Hypothalamus (tissue), 51 donors: ENCODE measurements at regions not wholly inside any gene's neighbourhood (a gene's known extent, or its start where the extent isn't known, plus 50 kb on each side); places are given as distances from the start of the nearest gene placed in this dataset.
A peak's percentile ranks its signal among the peaks of the same experiment; 100 is the strongest.
"Not testable (repeated sequence)": the region's sequence is repeated elsewhere in the genome, so short reads cannot be mapped to it uniquely, and the experiment has no call there.

Experiments used
- DNase-seq, 51 donors: peaks; one replicate each; lab custom pipeline; 2025; lab: John Stamatoyannopoulos, UW

DNA sequence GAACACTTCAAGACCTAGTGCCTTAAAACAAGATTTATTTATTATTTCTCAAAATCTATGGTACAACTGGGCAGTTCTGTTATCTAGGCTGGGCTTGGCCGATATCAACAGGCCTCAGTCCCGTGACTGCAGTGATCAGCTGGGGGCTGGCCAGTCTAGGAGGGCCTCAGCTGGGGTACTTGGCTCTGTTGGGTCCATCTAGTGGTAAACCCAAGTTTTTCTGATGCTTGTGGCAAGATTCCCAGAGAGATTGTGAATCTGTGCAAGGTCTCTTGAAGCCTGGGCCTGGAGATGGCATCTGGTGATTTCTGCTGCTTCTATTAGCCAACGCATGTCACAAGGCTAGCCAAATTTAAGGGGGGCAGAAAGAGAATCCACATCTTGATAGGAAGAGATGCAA, 482.4 kb upstream of the SGO1 start:
- peak in 4 of 51 donors; percentile 0 to 4 (median 1) for DNase-seq

DNA sequence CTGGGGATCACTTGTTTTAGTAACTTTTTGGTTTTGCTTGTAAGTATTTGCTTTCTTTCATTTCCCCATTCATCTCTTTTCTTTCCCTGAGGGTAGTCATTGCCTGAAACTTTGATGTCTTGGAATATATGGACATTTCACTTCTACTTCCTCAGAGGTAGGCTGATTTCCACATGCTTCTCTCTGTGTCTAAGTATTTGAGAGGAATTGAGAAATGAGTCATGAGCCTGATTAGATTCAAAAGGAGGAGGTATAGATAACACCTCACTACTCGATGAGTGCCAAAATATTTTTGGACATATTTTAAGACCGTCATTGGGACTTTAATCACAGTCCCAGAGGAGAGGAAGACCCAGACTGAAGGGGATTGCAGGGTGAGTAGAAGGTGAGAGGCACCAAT, 480.1 kb upstream of the SGO1 start:
- DNase-seq: no peak

DNA sequence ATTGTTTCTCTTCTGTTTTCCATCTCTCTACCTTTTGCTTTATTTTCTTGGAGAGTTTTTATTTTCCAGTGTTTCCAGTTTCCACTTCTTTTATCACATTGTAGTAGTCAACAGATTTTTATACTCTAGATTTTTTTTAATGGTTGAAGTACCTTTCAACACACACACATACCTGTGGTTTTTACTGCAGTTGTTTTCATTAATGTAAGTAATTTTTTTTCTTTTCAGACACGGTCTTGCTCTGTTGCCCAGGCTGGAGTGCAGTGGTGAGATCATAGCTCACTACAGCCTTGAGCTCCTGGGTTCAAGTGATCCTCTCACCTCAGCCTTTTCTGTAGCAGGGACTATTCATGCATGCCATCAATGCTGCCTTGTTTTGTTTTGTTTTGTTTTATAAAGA, 472.5 kb upstream of the SGO1 start:
- no peak for DNase-seq

DNA sequence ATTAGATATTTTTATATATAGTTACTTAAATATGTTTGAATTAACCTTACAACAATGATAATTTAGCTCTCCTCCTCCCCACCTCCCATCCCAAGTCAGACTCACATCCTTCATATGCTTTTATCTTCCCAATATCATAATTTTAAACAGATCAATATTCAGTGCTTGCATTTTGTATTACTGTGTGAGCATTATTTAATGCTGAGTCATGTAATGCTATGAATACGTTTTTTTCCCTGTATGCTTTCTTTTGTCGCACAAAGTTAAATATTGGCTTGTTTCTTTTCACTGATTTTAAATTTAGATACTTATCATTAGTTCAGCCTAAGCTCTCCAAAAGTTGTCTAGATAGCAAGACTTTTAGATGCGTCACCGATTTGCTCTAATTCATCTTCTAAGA, 471.6 kb upstream of the SGO1 start:
- no peak for DNase-seq

DNA sequence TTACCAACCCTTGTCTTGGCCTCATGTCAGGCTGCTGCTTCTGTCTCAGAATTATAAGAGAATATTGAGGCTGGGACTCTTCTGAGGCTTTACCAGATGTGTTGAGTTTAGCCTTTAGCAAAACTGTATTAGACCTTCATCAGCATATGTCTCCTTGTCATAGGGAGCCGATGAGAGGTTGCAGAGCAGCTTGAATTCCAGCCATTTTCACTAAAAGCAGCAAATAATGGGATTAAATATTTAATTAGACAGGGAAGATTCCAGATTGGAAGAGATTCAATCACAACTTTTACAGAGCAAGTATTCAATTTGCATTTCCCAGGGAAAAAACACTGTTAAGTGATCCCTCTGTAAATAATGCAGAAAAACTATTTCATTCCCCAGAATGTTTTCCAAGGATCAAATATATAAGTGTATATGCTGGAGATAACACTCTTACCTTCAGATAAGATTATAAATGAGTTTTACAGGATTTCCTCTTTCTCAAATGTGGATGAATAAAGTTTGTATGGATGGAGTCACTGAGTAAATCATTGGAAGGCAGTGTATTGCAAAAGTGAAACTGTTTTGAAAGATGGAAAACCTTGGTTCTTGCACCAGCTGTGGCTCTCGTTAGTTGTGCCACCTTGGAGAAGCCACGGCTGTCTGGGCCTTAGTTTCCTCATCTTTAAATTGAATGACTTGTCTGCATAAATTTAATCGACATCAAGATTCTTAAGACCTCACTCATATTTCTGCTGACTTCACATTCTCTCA, 466.4 kb upstream of the SGO1 start:
- no peak for DNase-seq

DNA sequence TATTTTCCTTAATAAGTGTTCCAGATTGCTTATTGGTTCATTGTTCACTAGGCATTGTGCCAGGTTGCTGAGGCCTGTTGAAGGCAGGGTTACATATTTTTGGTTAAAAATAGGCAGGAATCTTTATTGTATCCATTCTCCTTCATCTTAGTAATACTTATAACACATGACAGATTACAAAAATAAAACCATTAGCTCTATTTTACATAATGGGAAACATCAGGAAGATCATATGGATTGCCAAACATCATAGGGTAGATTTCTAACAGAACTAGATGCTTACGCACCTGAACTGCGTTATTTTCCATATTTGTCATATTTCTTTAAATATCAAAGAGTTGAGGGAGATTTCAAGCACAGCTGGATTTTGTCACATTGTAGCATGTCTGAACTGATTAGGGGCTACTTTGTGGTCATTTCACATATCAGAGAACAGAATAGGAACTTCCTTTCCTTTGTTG, 462.9 kb upstream of the SGO1 start:
- no peak for DNase-seq

DNA sequence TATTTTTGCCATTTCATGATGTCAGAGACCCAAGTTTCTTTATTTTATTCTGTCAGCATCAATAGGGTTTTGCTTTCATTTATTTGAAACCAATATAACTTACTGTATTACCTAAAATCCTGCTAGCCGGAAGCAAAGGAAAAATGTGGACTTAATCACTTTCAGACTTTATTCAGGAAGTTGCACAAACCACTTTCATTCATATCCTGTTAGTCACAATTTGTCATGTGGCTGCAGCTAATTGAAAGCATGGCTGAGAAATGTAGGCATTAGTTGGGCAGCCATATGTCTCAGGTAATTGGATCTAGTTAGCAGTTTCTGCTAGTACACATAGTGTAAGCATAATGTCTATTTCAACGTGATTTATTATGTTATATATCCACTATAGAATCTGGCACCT, 462.3 kb upstream of the SGO1 start:
- DNase-seq: no peak

DNA sequence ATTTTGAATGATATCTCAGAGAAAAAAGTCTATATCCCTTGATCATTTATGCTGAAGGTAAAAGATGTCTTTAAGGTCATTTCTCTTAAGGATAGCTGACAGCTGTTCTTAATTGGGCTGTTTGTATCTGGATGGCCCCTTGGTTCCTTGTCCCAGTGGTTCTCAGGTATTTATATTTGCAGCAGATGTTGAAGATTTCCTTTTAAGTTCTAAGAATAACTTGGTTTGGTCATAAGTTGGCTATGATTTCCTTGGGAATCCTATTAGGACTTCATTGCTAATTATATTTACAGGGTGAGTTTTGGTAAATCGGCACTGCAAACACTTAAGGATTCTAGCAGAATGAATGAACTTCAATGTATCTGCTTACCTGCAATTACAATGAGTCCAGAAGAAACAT, 460.4 kb upstream of the SGO1 start:
- no peak for DNase-seq

DNA sequence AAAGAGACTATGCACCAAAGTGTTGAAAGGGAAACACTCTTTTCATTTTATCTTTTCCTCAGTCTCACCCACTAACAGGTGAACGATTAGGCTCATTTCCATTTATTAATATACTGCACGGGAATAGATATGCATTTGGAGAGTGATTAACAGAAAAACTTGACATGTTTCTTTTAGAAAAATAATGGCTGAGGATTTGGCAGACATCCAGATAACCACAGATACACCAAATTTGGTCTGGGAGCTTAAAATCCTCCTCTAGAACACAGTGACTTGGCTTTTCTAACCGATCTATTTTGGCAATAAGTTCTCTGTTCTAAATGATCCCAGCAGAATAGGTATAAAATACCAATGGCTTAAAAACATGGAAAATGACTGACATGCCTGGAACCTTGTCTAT, 459.3 kb upstream of the SGO1 start:
- no peak for DNase-seq

DNA sequence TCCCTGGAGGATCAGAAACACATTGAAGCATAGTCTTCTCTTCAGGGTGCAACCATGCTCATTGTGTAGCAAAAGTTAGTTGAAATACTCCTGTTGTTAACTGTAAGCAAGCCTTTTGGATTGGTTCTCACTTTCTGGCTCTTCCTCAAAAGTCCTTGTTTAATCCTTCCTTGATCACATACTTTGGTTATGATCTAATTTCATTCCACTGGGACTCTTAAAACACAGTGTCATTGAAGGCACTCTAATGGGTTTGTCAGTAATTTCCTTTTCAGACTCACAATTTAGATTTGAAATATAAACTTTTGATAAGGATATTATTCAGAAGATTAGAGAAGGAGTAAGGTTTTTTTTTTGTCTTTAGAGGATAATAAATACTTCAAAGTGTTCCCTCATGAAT, 451.7 kb upstream of the SGO1 start:
- DNase-seq: no peak

DNA sequence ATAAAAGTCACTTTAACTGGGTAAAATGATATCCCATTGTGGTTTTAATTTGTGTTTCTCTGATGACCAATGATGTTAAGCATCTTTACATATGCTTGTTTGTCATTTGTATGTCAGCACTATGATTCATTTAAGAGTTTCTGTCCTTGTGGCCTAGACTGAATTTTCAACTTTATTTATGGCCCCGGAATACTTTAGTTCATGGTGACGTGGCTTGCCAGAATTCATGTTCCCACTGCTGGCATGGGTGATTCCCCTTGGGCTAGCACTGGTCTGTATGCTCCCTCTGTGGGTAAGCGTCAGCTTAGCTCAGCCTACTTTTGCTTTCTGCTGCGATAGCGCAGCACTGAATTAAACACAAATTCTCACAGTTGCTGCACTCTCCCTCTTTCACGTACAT, 436.3 kb upstream of the SGO1 start:
- DNase-seq: no peak

DNA sequence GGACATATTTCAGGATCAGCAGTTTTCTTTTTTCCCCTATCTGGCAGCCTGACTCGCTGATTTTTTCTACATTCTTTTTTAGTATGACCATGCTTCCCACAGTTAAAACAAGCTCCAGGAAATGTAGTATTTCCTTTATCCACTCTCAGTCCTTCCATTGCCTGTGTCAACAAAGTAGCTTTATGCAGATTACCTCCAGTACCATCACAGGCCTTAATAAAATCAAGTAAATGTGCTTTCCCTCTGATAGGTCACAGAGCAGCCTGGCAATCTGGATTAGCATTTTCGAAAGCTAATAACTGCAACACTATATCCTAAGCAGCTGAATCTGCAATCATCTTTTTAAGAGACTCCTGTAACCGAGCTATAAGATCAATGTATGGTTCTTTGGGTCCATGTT, 432.6 kb upstream of the SGO1 start:
- not testable (repeated sequence) for DNase-seq

DNA sequence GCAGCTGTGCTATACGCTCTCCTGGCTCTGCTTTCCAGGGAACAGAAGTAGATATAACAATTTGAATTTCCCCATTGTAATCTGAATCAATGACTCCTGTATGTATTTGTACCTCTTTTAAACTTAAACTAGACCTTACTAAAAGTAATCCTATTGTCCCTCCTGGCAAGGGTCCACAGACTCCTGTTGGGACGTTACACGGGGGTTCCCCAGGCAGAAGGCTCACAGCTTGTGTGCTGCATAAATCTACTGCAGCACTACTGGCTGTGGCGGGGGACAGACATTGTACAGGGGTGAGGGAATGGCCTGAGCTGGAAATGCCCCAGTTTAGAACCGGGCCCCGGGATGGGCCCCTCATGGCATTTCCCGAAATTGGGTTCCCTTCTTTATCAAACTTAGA, 432.2 kb upstream of the SGO1 start:
- DNase-seq: not testable (repeated sequence)

DNA sequence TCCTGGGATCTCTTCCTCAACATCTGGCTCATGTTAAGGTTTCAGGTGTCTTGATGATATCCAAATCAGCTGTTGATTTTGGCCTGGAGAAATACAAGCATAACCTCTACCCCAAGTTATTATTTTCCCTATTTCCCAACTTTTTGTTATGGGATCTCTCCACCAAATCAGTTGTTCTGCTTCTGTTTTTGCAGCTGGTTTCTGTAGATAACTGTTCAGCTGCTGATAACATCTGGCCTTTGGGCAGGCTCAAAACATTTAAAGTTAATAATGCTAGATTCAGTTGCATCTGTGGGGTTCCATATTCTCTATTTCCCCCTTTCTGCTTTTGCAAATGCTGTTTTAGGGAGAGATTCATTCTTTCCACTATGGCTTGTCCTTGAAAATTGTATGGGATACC, 430.0 kb upstream of the SGO1 start:
- not testable (repeated sequence) for DNase-seq

DNA sequence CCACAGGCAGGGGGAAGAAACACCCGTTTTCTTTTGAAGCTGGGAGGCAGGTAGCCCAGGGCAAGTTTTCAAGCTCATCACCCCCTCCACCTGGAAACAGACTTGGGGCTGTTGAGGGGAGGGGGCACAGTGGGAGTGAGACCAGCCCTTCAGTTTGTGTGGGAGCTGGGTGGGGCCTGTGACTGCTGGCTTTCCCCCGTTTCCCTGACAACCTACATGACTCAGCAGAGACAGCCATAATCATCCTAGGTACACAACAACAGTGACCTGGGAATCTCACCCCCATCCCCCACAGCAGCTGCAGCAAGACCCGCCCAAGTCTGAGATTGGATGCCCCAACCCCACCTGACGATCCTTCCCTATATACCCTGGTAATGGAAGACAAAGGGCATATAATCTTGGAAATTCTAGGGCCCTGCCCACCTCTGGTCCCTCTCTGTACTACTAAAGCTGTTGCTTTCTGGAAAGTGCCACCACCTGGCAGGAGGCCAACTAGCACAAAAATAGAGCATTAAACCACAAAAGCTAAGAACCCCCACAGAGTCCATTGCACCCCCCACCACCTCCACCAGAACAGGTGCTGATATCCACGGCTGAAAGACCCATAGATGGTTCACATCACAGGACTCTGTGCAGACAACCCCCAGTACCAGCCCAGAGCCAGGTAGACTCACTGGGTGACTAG, 422.2 kb upstream of the SGO1 start:
- no peak for DNase-seq

DNA sequence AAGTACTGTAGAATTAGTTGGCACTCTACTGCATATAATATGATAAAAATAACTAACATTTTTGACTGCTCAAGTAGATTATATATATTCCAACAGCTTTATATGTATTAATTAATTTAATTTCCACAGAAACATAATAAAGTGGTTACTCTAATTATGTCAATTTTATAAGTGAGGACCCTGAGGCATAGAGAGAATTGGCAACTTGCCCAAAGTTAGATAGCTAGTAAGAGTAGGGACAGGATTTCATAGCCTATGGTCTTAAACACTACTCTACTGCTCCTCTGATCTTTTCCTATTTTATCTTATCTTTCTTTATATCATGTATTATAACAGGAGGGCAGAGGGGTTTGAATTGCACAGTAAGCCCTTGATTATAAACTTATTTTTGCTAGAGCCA, 418.7 kb upstream of the SGO1 start:
- DNase-seq: no peak

DNA sequence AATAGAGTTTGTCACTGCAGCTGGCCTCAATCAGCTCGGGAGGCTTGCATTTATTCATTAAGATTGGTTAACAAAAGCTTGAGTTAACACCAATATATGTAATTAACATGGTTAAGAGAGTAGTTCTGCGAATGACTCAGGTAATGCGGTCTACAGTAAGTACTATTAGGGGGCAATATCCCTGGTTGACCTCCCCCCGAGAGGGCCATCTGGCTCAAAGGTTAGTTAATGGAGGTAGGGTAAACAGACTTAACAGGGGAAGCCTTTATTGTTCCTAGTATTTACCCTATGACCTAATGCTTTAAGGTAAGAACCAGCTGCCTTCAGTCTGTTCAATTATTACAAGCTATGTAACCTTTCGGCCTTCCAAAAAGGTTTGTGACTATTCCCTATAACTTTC, 403.3 kb upstream of the SGO1 start:
- no peak for DNase-seq

DNA sequence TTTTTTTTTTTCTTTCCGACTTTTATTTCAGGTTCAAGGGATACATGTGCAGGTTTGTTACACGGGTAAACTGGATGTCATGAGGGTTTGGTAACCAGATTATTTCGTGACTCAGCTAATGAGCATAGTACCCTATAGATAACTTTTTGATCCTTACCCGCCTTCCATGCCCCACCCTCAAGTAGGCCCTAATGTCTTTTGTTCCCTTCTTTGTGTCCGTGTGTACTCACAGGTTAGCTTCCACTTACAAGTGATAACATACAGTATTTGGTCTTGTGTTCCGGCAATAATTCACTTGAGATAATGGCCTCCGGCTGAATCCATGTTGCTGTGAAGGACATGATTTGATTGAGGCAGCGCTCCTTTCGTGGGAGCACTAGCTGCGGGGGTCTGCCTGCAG, 402.8 kb upstream of the SGO1 start:
- DNase-seq: no peak

DNA sequence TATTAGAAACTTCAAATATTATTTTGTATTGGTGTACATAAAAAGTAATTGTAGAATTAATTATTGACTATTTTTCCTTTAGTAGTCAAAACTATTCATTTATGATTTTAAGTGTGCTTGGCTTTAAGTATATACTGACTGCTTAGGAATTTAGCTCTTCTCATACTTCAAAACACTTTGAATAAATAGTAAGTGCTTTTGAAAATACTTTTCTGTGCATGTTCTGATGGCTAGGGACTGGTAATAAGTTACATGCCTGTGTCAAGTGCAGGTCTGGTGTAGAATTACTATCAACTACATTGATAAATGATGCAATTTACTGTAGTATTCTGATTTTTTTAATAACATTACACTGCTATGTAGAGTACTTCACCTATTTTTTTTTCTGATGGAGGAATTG, 397.6 kb upstream of the SGO1 start:
- no peak for DNase-seq

DNA sequence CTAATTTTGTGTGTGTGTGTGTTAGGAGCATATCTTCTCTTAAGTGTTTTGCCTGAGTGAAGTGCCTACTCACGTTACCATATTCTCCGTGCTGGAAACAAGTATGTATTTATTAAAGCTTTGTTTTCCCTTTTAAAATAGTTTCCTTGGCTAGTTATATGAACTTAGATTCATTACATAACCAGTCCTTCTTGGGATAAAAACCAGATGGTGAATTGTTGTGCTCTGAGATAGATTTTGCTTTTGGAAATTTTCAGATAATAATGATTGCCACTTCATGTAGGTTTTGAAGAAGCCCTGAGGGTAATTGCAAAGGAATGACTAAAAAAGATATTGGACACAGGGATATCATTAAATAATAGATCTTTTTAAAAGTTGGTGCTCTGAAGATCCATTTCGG, 390.2 kb upstream of the SGO1 start:
- DNase-seq: no peak

DNA sequence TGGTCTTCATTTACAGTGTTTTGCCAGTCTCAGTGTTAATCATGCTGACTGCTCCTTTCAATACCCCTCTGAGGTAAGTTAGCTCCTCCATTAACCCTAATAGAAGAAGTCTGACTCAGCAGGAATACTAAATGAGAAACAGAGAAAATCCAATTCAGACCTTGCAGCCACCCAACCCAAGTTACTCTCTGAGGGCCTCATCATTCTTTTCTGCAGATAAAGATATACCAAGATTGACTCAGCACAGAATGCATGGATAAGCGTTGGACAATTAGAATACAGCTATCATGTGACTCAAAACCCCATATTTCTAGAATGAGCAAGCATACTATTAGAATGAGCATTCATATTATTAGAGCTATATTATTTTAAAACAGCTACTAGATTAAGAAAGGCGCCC, 389.1 kb upstream of the SGO1 start:
- DNase-seq: no peak

DNA sequence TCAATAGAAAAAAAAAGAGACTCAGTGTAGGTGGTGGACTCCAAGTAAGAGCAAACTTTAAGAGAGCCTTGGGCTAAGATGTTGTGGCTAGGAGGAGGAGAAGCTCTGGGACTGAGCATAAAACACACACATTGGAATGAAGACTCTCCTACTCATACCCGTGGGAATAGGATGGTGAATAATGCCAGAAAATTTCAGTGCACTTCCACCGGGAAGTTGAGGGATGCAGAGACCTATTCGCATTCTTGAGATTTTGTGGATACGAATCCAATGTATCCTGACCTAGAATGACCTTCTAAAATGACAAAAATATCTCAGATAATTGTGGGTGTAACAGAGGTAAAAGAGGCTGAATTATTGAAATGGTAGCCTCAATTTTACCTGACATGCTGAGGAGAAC, 388.7 kb upstream of the SGO1 start:
- no peak for DNase-seq

DNA sequence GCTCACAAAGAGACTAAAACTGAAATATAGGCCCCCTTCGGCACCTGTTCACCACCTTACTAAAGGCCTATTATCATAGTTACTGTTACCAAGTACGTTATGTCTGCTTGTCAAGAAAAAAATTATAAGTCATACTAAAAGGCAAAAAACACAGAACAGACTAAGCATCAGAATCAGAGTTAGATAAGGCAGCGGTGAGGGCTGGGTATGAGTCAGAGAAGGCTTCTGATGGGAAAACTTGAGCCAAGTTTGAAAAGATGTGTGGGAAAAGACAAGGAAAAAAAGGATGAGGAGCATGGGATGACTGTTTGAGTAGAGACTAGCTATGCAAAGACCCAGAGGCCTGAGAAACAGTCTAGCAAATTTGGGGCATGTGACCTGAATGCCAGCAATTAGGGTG, 387.2 kb upstream of the SGO1 start:
- DNase-seq: no peak
